ENCODE measurements at regions not wholly inside any gene's neighbourhood (a gene's known extent, or its start where the extent isn't known, plus 50 kb on each side); places are given as distances from the start of the nearest gene placed in this dataset.

GRCh38 chr1:224517171-224517570, 82.6 kb upstream of the WDR26 start:
- no peak for TF ChIP-seq POLR2AphosphoS5 (IDR thresholded peaks at IDR 0.05)
- no peak for TF ChIP-seq CTCF (IDR thresholded peaks at IDR 0.05 in 8 of 11, conservative IDR thresholded peaks at IDR 0.05 in 3 of 11)
- no peak for TF ChIP-seq POLR2A (IDR thresholded peaks at IDR 0.05)
- H3K27ac ChIP-seq: no peak overlapping the region
- DNase-seq: no peak
- no peaks in the 10 kb centered on the region for H3K36me3 ChIP-seq
- no peaks in the 10 kb centered on the region for H3K9me3 ChIP-seq
- no peak overlapping the region for H3K4me3 ChIP-seq
- intact Hi-C loops (cut with DNase I; ENCODE audit: low total_unique reads): loop anchor here (5.0 kb wide), 1 partner anchor 405 kb away; no protein-coding TSS in a partner anchor
- peaks cover 0 to 7% (median 6%) of the 10 kb centered on the region in 6 donors for H3K4me1 ChIP-seq
- WGBS, 5 donors: 89 to 98% (median 93%) methylated on average over 8 of the region's 8 CpGs
- no peaks in the 10 kb centered on the region for H3K27me3 ChIP-seq (replicated peaks in 1 of 7)

GRCh38 chr1:224518528-224518927, 83.9 kb upstream of the WDR26 start:
- no peaks in the 10 kb centered on the region for H3K9me3 ChIP-seq
- no peaks in the 10 kb centered on the region for H3K27me3 ChIP-seq (replicated peaks in 1 of 7)
- H3K27ac ChIP-seq: no peak overlapping the region
- WGBS, 5 donors: 73 to 89% (median 81%) methylated on average over 4 of the region's 4 CpGs
- no peak for DNase-seq
- intact Hi-C loops (cut with DNase I; ENCODE audit: low total_unique reads): loop anchor here (5.0 kb wide), 1 partner anchor 404 kb away; no protein-coding TSS in a partner anchor
- H3K4me3 ChIP-seq: no peak overlapping the region
- TF ChIP-seq CTCF (IDR thresholded peaks at IDR 0.05 in 8 of 11, conservative IDR thresholded peaks at IDR 0.05 in 3 of 11) (no peak), POLR2AphosphoS5 (IDR thresholded peaks at IDR 0.05) (no peak), POLR2A (IDR thresholded peaks at IDR 0.05) (no peak)
- peaks cover 0 to 6% (median 5%) of the 10 kb centered on the region in 6 donors for H3K4me1 ChIP-seq
- no peaks in the 10 kb centered on the region for H3K36me3 ChIP-seq

GRCh38 chr1:224519874-224520273, 85.3 kb upstream of the WDR26 start:
- Histone ChIP-seq H3K9me3 (no peaks in the 10 kb centered on the region), H3K4me3 (no peak overlapping the region), H3K27ac (no peak overlapping the region), H3K36me3 (no peaks in the 10 kb centered on the region), H3K4me1 (no peaks in the 10 kb centered on the region), H3K27me3 (replicated peaks in 1 of 7) (no peaks in the 10 kb centered on the region)
- no peak for DNase-seq
- intact Hi-C loops (cut with DNase I; ENCODE audit: low total_unique reads): loop anchor here (5.0 kb wide), 1 partner anchor 402 kb away; no protein-coding TSS in a partner anchor
- no peak for TF ChIP-seq POLR2AphosphoS5 (IDR thresholded peaks at IDR 0.05)
- TF ChIP-seq POLR2A (IDR thresholded peaks at IDR 0.05): no peak
- no peak for TF ChIP-seq CTCF (IDR thresholded peaks at IDR 0.05 in 8 of 11, conservative IDR thresholded peaks at IDR 0.05 in 3 of 11)

- no peaks in the 10 kb centered on the region for H3K9me3 ChIP-seq
- H3K27me3 ChIP-seq (replicated peaks in 1 of 7): no peaks in the 10 kb centered on the region
- no peak for TF ChIP-seq CTCF (IDR thresholded peaks at IDR 0.05 in 8 of 11, conservative IDR thresholded peaks at IDR 0.05 in 3 of 11)
- TF ChIP-seq POLR2A (IDR thresholded peaks at IDR 0.05): no peak
- no peak for TF ChIP-seq POLR2AphosphoS5 (IDR thresholded peaks at IDR 0.05)
- no peak overlapping the region for H3K27ac ChIP-seq
- no peaks in the 10 kb centered on the region for H3K4me1 ChIP-seq
- no peak overlapping the region for H3K4me3 ChIP-seq
- 81 to 92% (median 89%) methylated on average over 4 of the region's 4 CpGs for WGBS, 5 donors
- DNase-seq: no peak
- intact Hi-C loops (cut with DNase I; ENCODE audit: low total_unique reads): no loop called here
- no peaks in the 10 kb centered on the region for H3K36me3 ChIP-seq
Observed at GRCh38 chr1:224520808-224521207, 86.2 kb upstream of the WDR26 start.

All from spleen (tissue), 11 donors.